Left lung (tissue), 4 donors: ENCODE measurements at regions not wholly inside any gene's neighbourhood (a gene's known extent, or its start where the extent isn't known, plus 50 kb on each side); places are given as distances from the start of the nearest gene placed in this dataset.

Experiments used
- ATAC-seq: fragments of 200-7000 bp; cut with Tn5 transposase; one replicate; pipeline ENCODE4 v1.9.1; 2020; ENCODE audit warnings: moderate library complexity
- DNase-seq, 4 donors: peaks; one replicate each; pipeline ENCODE4 v3.0.0-alpha.2; 2013 to 2020
- H3K27ac ChIP-seq, 2 donors: fragments of 200-600 bp; sonication (generic) in 1 of 2; one replicate each; pipeline versions ENCODE4 v1.5.0 to v1.8.0; 2020 to 2021
- H3K27me3 ChIP-seq, 2 donors: fragments of 200-600 bp; sonication (generic) in 1 of 2; one replicate each; pipeline versions ENCODE4 v1.5.0 to v1.8.0; 2020 to 2021
- H3K36me3 ChIP-seq, 2 donors: fragments of 200-600 bp; sonication (generic) in 1 of 2; one replicate each; pipeline versions ENCODE4 v1.5.0 to v1.8.0; 2020 to 2021
- H3K4me1 ChIP-seq, 2 donors: fragments of 200-600 bp; one replicate each; pipeline ENCODE4 v1.8.0; 2021
- H3K4me3 ChIP-seq, 2 donors: fragments of 200-600 bp; sonication (generic) in 1 of 2; one replicate each; pipeline versions ENCODE4 v1.5.0 to v1.8.0; 2020 to 2021; ENCODE audit warnings: mild to moderate bottlenecking in 1 of 2
- H3K9me3 ChIP-seq, 2 donors: fragments of 200-600 bp; sonication (generic) in 1 of 2; one replicate each; pipeline versions ENCODE4 v1.5.0 to v1.8.0; 2020 to 2021
- intact Hi-C, 2 donors: fragments of 100-400 bp; cut with DNase I; formaldehyde crosslinking; loops; one replicate each; pipeline versions ENCODE4 v1.11.2 to v1.14.2; 2022
- TF ChIP-seq, protein P1 (sequence below), 2 donors: fragments of 200-600 bp; sonication (generic) in 1 of 2; IDR thresholded peaks; one replicate each; pipeline versions ENCODE4 v1.5.0 to v1.8.0; 2021; ENCODE audit warnings: antibody characterized with exemption in 2 of 2
- donor health status: DM: no; HTN: yes; CAD: no.
- donor health status: DM: no; HTN: no; CAD: no.

DNA sequence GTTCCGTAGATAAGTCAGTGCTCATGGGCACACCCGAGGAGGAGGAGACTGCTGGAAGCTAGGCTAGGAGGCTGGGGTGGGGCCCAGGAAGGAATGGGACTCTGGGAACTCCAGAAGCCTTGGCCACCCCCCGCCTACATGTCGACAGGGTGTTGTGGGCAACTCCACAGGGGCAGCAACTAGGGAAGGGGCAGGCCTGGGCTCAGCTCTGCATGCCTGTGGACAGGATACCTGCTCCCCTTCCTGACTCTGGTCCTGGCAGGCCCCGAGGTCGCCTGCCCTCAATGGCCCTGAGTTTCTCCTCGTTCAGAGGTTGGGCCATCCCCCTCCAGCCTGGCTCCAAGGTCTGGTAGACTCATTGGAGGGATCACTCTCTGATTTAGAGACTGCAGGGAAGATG lies 138.9 kb upstream of the LINGO1 start:
- TF ChIP-seq, protein P1, sequence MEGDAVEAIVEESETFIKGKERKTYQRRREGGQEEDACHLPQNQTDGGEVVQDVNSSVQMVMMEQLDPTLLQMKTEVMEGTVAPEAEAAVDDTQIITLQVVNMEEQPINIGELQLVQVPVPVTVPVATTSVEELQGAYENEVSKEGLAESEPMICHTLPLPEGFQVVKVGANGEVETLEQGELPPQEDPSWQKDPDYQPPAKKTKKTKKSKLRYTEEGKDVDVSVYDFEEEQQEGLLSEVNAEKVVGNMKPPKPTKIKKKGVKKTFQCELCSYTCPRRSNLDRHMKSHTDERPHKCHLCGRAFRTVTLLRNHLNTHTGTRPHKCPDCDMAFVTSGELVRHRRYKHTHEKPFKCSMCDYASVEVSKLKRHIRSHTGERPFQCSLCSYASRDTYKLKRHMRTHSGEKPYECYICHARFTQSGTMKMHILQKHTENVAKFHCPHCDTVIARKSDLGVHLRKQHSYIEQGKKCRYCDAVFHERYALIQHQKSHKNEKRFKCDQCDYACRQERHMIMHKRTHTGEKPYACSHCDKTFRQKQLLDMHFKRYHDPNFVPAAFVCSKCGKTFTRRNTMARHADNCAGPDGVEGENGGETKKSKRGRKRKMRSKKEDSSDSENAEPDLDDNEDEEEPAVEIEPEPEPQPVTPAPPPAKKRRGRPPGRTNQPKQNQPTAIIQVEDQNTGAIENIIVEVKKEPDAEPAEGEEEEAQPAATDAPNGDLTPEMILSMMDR (IDR thresholded peaks at IDR 0.05), result no peak
- H3K9me3 ChIP-seq, result no peaks in the 10 kb centered on the region
- H3K4me1 ChIP-seq, result no peaks in the 10 kb centered on the region
- no peak overlapping the region for H3K4me3 ChIP-seq
- H3K36me3 ChIP-seq, result no peaks in the 10 kb centered on the region
- intact Hi-C loops, result no loop called here
- no peak for ATAC-seq
- DNase-seq, result no peak
- H3K27me3 ChIP-seq, result peaks cover 0 to 28% of the 10 kb centered on the region in 2 donors
- no peak overlapping the region for H3K27ac ChIP-seq

GRCh38 chr15:77769700-77770099 lies 137.0 kb upstream of the LINGO1 start:
- Histone ChIP-seq H3K9me3 (no peaks in the 10 kb centered on the region), H3K27me3 (peaks cover 0 to 46% of the 10 kb centered on the region in 2 donors), H3K27ac (no peak overlapping the region), H3K4me3 (no peak overlapping the region), H3K4me1 (no peaks in the 10 kb centered on the region), H3K36me3 (no peaks in the 10 kb centered on the region)
- TF ChIP-seq, protein P1 (IDR thresholded peaks at IDR 0.05), result no peak
- intact Hi-C loops, result no loop called here
- ATAC-seq (no peak), DNase-seq (no peak)

DNA sequence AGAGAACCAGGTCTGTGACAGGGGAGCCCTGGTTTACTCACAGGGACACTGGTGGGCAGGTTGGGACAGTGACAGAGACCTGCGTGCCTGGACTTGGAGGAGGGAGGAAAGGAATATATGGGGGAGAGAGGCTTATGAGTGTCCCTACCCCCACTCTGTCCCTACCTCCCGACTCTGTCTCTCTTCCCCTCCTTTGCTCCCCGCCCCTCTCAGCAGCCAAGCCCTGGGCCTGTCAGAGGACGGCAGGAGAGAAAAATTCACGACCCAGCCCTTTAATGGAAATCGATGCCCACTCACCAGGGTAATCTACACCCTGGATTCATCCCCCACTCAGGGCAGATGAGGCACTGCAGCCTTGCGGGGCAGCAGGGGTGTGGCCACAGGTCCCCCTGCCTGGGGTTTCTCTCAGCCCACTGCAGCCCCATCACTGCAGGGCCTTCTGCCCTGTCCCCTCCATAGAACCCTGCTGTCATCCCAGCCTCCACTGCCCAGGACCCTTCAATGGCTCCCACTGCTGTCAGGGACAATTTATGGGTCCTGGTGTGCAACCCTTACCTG lies 135.9 kb upstream of the LINGO1 start:
- intact Hi-C loops, result no loop called here
- no peaks in the 10 kb centered on the region for H3K36me3 ChIP-seq
- H3K4me1 ChIP-seq, result no peaks in the 10 kb centered on the region
- DNase-seq (no peak), ATAC-seq (no peak)
- H3K27me3 ChIP-seq, result peaks cover 0 to 52% of the 10 kb centered on the region in 2 donors
- TF ChIP-seq, protein P1 (IDR thresholded peaks at IDR 0.05), result no peak
- no peak overlapping the region for H3K4me3 ChIP-seq
- no peaks in the 10 kb centered on the region for H3K9me3 ChIP-seq
- H3K27ac ChIP-seq, result no peak overlapping the region

- Histone ChIP-seq H3K27me3 (peaks cover 0 to 57% of the 10 kb centered on the region in 2 donors), H3K9me3 (no peaks in the 10 kb centered on the region), H3K4me3 (no peak overlapping the region), H3K36me3 (no peaks in the 10 kb centered on the region), H3K27ac (no peak overlapping the region), H3K4me1 (no peaks in the 10 kb centered on the region)
- no peak for ATAC-seq
- DNase-seq, result no peak
- TF ChIP-seq, protein P1 (IDR thresholded peaks at IDR 0.05), result no peak
- intact Hi-C loops, result no loop called here
These were observed 135.4 kb upstream of the LINGO1 start for GRCh38 chr15:77768107-77768506.

DNA sequence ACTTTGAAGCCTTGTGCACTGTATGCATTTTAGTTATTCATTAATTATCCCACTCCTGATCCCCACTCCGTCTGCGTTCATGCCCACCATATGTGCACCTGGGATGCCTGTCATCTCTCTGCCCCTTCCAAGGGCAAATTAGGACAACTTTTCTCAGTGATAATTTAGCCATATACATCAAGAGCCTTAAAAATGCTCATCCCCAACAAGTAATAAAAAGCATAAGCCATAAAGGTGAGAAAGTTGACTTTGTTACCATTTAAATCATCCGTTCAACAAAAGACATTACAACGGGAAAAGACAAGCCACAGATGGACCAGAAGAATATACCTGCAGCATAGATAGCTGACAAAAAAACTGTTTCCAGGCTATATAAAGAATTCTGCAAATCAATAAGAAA lies 131.4 kb upstream of the LINGO1 start:
- Histone ChIP-seq H3K9me3 (no peaks in the 10 kb centered on the region), H3K27me3 (peaks cover 0 to 64% of the 10 kb centered on the region in 2 donors), H3K4me1 (no peaks in the 10 kb centered on the region), H3K4me3 (no peak overlapping the region), H3K36me3 (no peaks in the 10 kb centered on the region), H3K27ac (no peak overlapping the region)
- intact Hi-C loops, result no loop called here
- TF ChIP-seq, protein P1 (IDR thresholded peaks at IDR 0.05), result no peak
- DNase-seq, result no peak
- ATAC-seq, result no peak
